ENCODE measurements at regions not wholly inside any gene's neighbourhood (a gene's known extent, or its start where the extent isn't known, plus 50 kb on each side); places are given as distances from the start of the nearest gene placed in this dataset.
A peak's percentile ranks its signal among the peaks of the same experiment; 100 is the strongest.

DNA sequence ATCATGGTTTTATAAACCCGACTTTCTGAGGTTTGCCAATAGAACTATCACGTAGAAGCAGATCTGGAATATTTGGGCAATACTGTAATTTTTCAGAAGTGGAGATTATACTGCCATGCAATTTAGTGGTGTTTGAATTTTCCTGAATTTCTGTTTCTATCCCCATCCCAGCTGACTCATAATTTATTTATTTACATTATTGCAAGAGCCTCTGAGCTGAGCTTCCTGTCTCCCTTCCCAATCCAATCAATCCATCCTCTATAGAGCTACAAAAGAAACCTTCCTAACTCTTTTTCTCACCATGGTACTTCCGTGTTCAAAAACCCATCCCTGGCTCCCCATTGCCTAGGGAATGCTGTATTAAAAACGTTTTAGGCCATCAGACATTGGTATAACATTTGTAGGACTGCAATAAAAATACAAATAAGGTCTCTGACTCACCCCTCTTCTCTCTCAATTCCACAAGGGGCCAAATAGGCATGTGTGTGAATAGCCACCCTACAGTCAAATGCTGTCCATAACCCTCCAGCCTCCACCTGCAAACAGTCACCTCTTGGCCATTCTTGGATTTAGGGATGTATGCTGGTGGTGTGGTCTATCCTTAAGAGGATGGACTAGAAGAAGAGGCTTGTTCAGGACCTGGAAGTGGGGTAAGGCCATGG is 190.7 kb downstream of the CD47 start:
- peak; percentile 12 for DNase-seq (ENCODE audit: low read depth)

DNA sequence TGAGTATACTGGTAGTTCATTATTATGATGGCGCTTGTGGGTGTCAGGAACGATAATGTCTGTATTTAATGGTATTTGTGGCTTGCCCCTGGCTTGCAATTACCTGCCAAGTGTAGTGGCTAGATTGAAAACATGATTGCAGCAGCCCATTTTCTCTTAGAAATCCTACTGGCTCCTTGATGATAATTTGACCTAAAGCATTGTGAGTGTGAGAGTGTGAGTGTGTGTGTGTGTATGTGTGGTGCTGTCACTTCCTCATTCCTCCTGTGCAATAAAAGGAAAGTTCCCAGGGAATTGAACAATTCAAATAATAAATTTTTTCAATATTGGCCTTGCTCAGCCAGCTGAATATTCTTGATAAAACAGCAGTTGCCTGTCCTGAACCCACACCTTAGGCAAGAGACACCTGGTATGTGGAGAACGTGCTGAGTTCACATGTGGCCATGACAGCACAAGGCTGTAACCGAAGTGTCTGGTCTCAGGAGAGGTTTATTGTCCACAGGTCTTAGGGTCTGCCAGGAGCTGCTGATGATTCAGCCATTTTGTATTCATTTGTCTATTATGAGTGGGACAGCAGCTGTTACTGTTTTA is 193.3 kb downstream of the CD47 start:
- DNase-seq (ENCODE audit: low read depth) = peak; percentile 66

DNA sequence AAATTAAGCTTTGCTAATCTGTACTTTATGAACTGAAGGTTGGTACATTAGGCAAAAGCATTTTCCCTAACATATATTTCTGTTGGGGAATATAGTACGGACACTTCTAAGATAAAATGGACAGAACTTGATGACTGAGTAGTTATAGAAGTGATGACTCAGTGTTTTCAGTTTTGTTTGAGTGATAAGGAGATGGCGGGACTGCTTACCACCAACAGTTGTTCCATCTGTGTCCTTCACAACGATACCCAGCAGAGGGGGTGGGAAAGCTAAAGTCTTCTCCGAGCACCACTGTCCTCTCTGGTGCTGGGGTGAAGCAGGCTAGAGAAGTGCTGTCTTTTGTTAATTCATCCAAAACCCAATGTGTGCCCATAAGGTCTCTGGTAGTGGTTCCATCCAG is 195.8 kb downstream of the CD47 start:
- no peak for DNase-seq (ENCODE audit: low read depth)

DNA sequence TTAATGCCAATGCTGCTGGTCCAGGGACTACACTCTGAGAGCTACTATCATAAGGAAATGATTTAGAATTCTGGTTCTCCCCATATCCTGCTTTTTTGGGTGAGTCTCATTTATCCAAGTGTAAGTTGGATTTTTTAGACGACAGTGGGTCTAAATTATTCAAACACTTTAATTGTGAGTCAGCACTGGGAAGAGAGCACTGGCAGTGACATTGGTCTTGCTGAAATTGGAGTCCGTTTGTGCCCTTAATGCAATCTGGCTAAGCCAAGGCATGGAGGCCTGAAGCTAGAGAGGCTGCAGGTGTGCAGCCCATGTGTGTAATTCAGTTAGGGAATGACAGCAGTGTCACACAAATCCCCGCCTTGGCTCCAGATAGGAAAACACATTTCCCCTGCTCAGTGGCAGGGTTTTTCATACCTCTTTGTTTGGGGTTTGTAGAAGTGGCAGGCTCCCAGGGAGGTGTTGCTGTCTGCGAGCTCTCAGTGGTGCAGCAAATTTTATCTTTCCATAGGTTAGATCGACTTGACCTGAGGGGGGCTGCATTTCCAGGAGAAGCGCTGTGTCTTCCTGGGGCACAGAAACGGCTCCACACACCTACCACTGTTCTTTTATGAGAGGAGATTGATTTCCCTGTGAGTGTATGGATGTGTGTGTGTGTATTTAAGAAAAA is 197.7 kb downstream of the CD47 start:
- no peak for DNase-seq (ENCODE audit: low read depth)

DNA sequence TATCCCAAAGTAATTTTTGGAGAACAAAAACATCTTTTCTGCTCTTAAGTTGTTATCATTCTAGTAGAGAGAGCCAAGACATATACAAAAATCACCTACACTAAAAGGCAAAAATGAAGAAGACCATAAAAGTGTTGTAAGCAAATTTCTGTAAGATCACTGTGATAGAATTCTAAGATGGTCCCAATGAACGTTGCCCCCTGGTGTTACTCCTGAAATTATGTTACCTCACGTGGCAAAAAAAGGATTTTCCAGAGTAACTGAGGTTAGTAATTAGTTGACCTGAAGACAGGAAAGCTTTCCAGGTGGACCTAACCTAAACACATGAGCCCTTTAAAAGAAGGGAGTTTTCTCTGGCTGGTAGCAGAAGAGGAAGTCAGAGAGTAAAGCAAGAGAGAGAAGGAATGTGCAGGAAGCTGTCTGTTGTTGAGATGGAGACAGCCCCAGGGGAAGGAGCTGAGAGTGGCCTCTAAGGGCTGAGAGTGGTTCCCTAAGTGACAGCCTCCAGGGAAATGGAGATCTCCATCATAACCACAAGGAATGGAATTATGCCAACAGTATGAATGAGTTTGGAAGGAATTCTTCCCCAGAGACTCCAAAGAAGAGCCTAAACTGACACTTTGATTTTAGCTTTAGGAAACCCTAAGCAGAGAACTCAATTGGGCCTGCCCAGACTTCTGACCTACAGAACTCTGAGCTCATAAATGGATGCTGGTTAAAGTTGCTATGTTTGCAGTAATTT is 205.9 kb downstream of the CD47 start:
- no peak for DNase-seq (ENCODE audit: low read depth)

DNA sequence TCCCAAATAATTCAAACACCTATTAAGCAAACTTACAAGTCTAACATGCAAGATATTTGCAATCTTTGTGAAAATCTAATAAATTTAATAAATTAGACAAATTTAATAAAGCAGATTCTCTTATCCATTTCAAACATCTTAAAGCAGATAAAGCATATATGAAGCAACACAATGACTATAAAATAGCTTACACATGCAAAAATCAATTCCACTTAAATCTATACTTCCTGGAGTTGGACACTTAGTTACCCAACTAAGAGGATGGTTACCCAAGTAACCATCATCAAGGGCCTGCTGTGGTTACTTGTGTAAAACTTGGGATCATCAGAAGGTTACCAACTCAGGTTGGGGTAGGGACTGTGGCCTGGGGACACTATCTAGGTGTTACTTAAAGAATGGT is 206.8 kb downstream of the CD47 start:
- DNase-seq (ENCODE audit: low read depth) = no peak

DNA sequence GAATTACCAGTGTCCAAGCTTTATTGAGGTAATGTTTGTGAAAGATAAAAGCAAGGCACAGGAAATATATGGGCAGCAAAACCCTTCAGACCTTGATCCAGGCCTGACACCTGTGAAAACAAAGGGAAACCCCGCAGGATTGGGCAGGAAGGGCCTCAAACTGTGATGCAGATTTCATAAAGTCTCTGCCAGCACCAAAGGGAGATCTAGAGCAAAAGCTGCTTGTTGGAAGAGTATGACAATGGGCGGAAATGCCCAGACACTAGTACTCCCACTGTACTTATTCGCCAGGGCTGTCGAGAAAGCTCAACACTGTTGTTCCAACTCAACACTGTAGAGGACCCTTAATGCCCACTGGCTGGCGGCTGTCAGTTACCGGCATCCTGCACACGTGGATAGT is 207.9 kb downstream of the CD47 start:
- no peak for DNase-seq (ENCODE audit: low read depth)

DNA sequence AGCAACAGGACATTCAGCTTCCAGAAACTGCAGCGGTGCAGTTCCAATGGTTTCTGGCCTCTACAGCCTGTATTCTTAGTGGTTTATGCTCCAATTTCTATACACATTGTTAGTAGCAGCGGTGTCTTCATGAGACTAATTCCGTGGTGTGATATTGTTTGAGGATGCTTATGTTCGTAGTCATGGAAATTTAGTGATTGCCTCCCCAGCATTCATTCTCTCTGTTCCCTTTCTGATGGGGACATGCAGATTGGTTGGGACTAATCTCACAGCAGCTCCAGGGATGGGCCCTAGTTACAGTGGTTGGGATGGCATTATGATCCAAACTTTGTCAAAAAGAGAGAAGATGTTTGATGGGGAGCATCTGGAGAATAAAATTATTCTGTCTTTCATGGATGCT is 208.6 kb downstream of the CD47 start:
- no peak for DNase-seq (ENCODE audit: low read depth)

DNA sequence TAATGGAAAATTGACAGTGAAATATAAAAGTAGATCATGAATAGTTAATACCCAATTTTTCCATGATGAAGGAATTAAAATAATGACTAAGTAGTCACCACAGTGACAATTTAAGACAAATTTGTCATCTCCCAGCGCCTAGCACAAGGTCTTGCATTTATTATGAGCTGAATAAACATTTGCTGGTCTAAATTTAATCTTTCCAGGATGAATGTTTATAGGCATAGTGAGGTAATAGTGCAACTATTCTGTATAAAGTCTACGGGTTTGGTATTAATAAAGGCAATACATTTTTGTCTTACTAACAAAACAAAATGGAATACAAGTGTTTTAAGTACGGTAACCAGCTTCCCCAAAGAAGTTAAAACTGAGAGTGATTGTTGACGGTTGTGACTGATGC is 209.3 kb downstream of the CD47 start:
- DNase-seq (ENCODE audit: low read depth) = no peak

DNA sequence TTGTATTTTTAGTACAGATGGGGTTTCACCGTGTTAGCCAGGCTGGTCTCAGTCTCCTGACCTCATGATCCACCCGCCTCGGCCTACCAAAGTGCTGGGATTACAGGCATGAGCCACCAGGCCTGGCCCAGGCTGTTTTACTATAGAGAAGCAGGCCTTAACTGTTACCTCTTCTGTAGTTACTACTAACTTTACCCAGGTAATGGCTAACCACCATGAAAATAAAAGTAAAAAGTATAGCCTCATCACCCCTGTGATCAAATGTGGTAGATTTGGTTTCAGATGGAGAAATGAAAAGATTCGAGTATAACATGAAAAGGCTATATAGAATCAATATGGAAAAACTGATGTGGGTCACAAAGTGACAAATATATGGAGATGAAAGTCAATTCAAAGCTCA is 210.1 kb downstream of the CD47 start:
- no peak for DNase-seq (ENCODE audit: low read depth)

DNA sequence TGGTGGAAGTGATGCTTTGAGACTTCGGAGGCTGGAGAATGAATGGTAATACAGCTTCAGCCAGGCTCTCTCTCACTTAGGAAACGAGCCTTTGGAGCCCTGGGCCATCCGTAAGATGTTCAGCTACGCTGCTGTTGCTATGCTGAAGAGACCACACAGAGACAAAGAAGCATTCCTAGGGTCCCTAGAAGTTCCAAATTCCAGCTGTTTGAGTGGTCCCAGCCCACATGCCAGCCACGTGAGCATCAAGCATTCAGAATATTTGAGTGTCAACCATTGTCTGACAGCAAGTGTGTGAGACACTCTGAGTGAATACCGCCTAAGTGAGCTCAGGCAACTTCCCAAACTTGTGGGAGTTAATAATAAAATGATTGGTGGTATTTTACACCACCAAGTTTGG is 212.9 kb downstream of the CD47 start:
- no peak for DNase-seq (ENCODE audit: low read depth)

DNA sequence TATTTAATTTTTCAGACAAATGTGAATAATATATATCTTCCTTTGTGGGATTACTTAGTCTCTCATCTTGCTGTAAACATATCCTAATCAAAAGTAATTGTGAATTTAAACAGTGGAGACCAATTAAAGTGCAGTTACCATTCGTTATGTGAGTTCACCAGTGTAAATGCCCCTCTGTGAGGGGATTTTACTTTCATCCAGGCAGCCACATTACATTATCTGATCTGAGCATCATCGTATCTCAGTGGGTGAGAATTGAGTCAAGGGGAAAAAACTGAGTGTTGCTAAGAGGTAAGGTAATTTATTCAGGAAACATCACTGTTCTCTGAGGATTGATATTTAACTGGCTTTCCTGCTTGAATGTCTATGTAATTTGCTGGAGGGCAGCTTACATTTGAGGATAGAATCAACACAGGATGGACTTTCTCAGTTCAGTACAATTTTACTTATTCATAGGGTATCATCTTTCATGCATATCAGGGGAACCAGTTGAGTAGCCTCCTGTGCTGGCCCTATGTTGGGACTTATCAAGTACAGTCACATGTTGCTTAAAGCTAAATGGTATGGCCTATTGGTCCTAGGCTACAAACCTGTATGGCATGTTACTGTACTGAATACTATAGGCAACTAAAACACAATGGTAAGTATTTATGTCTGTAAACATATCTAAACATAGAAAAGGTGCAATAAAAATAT is 219.7 kb downstream of the CD47 start:
- DNase-seq (ENCODE audit: low read depth) = peak; percentile 69

DNA sequence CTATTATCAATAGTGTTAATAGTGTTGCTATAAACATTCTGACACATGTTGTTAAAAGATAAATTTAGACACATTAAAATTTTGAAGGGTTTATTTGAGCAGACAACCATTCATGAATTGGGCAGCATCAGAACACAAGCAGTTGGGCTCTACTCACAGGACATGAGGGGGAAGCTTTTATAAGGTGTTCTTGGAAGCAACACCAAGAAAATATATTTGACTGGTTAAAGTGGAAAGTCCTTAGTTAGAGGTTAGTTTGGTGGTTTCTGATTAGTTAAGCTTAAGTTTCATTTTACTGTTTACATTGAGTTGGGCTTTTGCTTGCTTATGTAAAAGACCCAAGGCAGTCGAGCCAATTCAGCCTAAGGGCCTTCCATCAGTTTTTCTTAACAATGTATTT is 220.7 kb downstream of the CD47 start:
- no peak for DNase-seq (ENCODE audit: low read depth)

DNA sequence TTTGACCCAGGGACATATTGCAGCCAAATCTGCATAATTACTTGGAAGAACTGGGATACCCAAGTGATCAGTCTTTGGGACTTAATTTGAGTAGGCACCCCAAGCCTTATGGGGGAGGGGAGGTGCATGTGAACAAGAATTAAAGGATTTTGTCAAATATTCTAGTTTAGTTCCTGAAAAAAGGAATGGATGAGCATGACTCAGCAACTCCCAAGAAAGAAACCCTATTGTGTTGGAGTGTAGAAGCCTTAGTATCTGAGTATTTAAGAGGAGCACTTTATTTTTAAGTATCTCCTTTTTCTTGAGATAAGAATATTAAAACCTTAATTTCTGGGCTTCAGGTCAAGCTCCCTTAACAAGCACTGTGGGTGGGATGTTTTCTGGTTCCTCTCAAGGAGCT is 222.4 kb downstream of the CD47 start:
- no peak for DNase-seq (ENCODE audit: low read depth)

DNA sequence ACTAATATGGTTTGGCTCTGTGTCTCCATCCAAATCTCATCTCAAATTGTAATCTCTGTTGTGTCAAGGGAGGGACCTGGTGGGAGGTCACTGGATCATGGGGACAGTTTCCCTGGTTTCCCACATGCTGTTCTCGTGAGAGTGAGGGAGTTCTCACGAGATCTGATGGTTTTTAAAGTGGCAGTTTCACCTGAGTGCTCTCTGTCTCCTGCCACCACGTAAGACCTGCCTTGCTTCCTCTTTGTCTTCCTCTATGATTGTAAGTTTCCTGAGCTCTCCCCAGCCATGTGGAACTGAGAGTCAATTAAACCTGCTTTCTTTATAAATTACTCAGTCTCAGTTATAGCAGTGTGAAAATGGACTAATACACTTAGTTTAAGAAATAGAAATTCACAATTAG is 228.9 kb downstream of the CD47 start:
- peak; percentile 39 for DNase-seq (ENCODE audit: low read depth)

DNA sequence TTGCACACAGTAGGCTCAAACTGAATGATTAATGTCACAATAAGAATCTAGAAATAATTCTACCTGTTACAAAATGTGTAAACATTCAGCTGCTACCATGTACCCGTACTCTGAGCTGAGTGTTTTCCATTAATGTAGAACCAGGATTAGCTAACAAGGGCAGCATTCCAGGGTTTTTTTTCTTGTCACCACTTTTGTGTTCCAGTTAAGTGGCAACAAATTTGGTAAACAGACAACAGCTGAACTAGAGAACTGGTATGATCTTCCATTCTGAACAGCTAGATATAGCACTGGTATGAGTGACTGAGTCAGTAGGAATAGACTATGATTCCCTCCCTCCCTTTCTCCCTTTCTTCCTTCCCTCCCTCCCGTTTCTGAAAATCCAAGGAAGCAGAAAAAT is 229.4 kb downstream of the CD47 start:
- DNase-seq (ENCODE audit: low read depth) = peak; percentile 55
